ENCODE measurements at regions not wholly inside any gene's neighbourhood (a gene's known extent, or its start where the extent isn't known, plus 50 kb on each side); places are given as distances from the start of the nearest gene placed in this dataset.

- DNase-seq (ENCODE audit: insufficient read length, low spot score), result no peak
- TF ChIP-seq POU2F2 (IDR thresholded peaks at IDR 0.05; ENCODE audit: low read depth, low read length), result no peak
- no peak for TF ChIP-seq SPI1 (IDR thresholded peaks at IDR 0.05; ENCODE audit: low read depth, low read length)
- TF ChIP-seq POLR2A (IDR thresholded peaks at IDR 0.05; ENCODE audit: low read depth, low read length), result no peak
- no peak for TF ChIP-seq POLR2AphosphoS5 (IDR thresholded peaks at IDR 0.05; ENCODE audit: low read depth, low read length)
- no peak for TF ChIP-seq PAX5 (IDR thresholded peaks at IDR 0.05; ENCODE audit: insufficient read depth, low read length, severe bottlenecking)
- TF ChIP-seq TAF1 (IDR thresholded peaks at IDR 0.05; ENCODE audit: low read depth, low read length), result no peak
- no peak for FAIRE-seq
Observed at GRCh38 chr3:34235096-34235495, 436.7 kb downstream of the PDCD6IP start.

DNA sequence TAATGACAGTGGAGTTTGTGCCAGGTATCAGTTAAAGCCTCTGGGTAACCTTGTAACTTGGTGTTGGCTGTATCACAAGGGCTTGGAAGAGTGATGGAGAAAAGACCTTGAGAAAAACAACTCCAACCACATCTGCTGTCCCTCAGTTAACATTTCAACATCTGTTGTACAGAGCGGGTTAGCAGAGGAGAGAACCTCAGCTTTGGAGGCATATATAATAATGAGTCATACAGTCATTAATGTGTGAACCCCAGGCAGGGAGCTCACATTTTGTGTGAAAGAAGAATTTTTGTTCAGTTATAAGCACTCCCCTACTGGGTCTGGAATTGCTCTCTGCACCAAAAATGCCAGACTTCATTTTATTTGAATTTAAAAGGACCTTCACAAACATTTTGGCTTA is 439.5 kb downstream of the PDCD6IP start:
- FAIRE-seq, result no peak
- TF ChIP-seq SPI1 (IDR thresholded peaks at IDR 0.05; ENCODE audit: low read depth, low read length) (no peak), POLR2AphosphoS5 (IDR thresholded peaks at IDR 0.05; ENCODE audit: low read depth, low read length) (no peak), POU2F2 (IDR thresholded peaks at IDR 0.05; ENCODE audit: low read depth, low read length) (no peak), TAF1 (IDR thresholded peaks at IDR 0.05; ENCODE audit: low read depth, low read length) (no peak), PAX5 (IDR thresholded peaks at IDR 0.05; ENCODE audit: insufficient read depth, low read length, severe bottlenecking) (no peak), POLR2A (IDR thresholded peaks at IDR 0.05; ENCODE audit: low read depth, low read length) (no peak)
- no peak for DNase-seq (ENCODE audit: insufficient read length, low spot score)

DNA sequence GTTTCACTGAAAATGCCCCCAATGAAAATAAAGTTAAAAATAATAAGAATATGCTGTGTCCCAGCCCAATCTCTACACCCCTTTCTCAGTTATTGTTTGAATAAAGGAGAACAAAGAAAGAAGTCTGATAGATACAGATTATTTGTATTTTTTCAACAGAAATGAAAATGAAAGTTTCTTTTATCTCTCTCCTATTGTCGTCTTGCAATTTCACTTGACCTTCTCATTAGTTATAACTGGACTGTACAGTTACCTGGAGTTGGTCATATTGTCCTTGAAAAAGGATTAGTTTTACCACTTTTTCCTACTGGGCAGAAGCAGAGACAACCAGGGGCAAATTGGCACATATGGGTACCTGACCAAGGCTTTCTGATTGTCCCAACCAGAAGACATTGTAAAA is 440.0 kb downstream of the PDCD6IP start:
- no peak for DNase-seq (ENCODE audit: insufficient read length, low spot score)
- FAIRE-seq, result no peak

DNA sequence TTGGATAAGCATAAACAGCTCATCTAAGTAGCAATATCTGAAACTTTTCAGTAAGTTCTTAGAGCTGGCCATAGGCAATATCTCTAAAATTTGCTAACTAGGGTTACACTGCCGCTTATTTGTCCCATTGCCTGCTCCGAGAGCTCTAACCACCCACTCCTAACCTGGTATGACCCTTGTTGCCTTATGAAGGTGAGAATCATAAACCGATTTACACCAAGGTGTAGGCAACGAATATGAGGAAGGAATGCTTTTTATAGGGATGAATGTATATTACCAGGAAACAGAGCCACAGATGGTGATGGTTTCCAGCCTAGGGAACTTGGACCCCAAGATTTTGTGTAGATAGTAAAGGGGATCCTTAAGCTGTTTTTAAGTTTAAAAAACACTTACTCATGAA is 440.9 kb downstream of the PDCD6IP start:
- DNase-seq (ENCODE audit: insufficient read length, low spot score) (no peak), FAIRE-seq (no peak)
- TF ChIP-seq PAX5 (IDR thresholded peaks at IDR 0.05; ENCODE audit: insufficient read depth, low read length, severe bottlenecking) (no peak), POLR2A (IDR thresholded peaks at IDR 0.05; ENCODE audit: low read depth, low read length) (no peak), POLR2AphosphoS5 (IDR thresholded peaks at IDR 0.05; ENCODE audit: low read depth, low read length) (no peak), TAF1 (IDR thresholded peaks at IDR 0.05; ENCODE audit: low read depth, low read length) (no peak), POU2F2 (IDR thresholded peaks at IDR 0.05; ENCODE audit: low read depth, low read length) (no peak), SPI1 (IDR thresholded peaks at IDR 0.05; ENCODE audit: low read depth, low read length) (no peak)

More for the DNA sequence above, 440.0 kb downstream of the PDCD6IP start:
- TF ChIP-seq POLR2AphosphoS5 (IDR thresholded peaks at IDR 0.05; ENCODE audit: low read depth, low read length), result no peak
- TF ChIP-seq SPI1 (IDR thresholded peaks at IDR 0.05; ENCODE audit: low read depth, low read length), result no peak
- TF ChIP-seq PAX5 (IDR thresholded peaks at IDR 0.05; ENCODE audit: insufficient read depth, low read length, severe bottlenecking), result no peak
- TF ChIP-seq POU2F2 (IDR thresholded peaks at IDR 0.05; ENCODE audit: low read depth, low read length), result no peak

DNA sequence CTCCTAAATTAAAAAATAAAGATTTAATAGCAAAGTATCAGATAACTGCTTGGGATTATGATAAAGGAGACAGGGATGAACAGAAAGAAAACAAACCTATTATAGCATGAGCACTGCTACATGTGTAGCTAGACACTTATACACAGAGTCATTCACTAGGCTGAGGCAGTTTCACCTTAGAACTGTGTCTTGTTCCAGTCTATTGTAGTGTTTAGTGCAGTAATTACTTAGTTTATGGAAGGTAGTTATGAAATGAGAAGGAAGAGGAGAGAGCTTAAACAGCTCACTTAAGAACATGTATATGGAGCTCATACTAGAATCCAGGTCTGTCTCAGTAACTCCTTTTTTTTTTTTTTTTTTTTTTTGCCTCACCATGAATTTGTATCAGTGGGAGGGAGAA is 441.4 kb downstream of the PDCD6IP start:
- FAIRE-seq (no peak), DNase-seq (ENCODE audit: insufficient read length, low spot score) (no peak)
- TF ChIP-seq POU2F2 (IDR thresholded peaks at IDR 0.05; ENCODE audit: low read depth, low read length), result no peak
- no peak for TF ChIP-seq TAF1 (IDR thresholded peaks at IDR 0.05; ENCODE audit: low read depth, low read length)
- TF ChIP-seq POLR2A (IDR thresholded peaks at IDR 0.05; ENCODE audit: low read depth, low read length), result no peak
- TF ChIP-seq POLR2AphosphoS5 (IDR thresholded peaks at IDR 0.05; ENCODE audit: low read depth, low read length), result no peak
- TF ChIP-seq SPI1 (IDR thresholded peaks at IDR 0.05; ENCODE audit: low read depth, low read length), result no peak
- no peak for TF ChIP-seq PAX5 (IDR thresholded peaks at IDR 0.05; ENCODE audit: insufficient read depth, low read length, severe bottlenecking)

DNA sequence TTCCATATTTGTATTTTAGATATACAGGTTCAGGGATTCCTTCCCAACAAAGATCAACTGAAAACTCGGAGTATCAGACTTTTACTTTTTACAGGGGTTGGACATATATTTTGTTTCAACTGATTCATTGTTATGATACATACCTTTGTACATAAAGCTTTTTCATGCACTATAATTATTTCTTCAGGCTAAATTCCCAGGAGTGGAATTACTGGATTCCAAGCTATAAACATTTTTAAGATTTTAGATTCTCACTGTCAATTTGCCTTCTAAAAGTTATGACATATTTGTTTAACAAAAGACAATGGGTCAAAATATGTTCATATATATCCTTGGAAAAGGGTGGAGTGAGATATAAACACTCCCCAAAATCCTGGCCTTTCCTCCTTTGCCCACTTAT is 449.0 kb downstream of the PDCD6IP start:
- FAIRE-seq (no peak), DNase-seq (ENCODE audit: insufficient read length, low spot score) (no peak)
- no peak for TF ChIP-seq TAF1 (IDR thresholded peaks at IDR 0.05; ENCODE audit: low read depth, low read length)
- no peak for TF ChIP-seq PAX5 (IDR thresholded peaks at IDR 0.05; ENCODE audit: insufficient read depth, low read length, severe bottlenecking)
- TF ChIP-seq POLR2AphosphoS5 (IDR thresholded peaks at IDR 0.05; ENCODE audit: low read depth, low read length), result no peak
- no peak for TF ChIP-seq POU2F2 (IDR thresholded peaks at IDR 0.05; ENCODE audit: low read depth, low read length)
- TF ChIP-seq POLR2A (IDR thresholded peaks at IDR 0.05; ENCODE audit: low read depth, low read length), result no peak
- TF ChIP-seq SPI1 (IDR thresholded peaks at IDR 0.05; ENCODE audit: low read depth, low read length), result no peak

GRCh38 chr3:34248352-34248751 is 449.9 kb downstream of the PDCD6IP start:
- no peak for DNase-seq (ENCODE audit: insufficient read length, low spot score)
- no peak for TF ChIP-seq POU2F2 (IDR thresholded peaks at IDR 0.05; ENCODE audit: low read depth, low read length)
- no peak for TF ChIP-seq POLR2AphosphoS5 (IDR thresholded peaks at IDR 0.05; ENCODE audit: low read depth, low read length)
- no peak for TF ChIP-seq TAF1 (IDR thresholded peaks at IDR 0.05; ENCODE audit: low read depth, low read length)
- no peak for TF ChIP-seq POLR2A (IDR thresholded peaks at IDR 0.05; ENCODE audit: low read depth, low read length)
- TF ChIP-seq PAX5 (IDR thresholded peaks at IDR 0.05; ENCODE audit: insufficient read depth, low read length, severe bottlenecking), result no peak
- no peak for TF ChIP-seq SPI1 (IDR thresholded peaks at IDR 0.05; ENCODE audit: low read depth, low read length)
- peak; percentile 64 for FAIRE-seq

DNA sequence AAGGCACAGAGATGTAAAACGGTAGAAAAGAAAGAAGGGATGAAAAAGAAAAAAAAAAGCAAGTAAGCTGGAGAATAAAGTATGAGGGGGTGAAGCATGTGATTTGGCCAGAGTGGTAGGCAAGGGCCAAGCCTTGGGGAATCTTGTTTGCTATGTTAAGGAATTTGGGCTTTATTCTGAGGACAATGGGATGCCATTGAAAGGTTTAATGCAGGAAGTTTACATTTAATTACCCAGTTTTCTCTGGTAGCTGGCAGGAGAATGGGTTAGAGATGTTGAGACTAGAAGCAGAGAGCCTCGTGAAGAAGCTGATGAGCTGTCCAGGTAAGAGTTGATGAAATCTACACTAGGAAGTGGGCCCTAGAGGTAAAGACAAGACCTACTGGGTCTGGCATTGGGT is 455.9 kb downstream of the PDCD6IP start:
- TF ChIP-seq SPI1 (IDR thresholded peaks at IDR 0.05; ENCODE audit: low read depth, low read length) (no peak), TAF1 (IDR thresholded peaks at IDR 0.05; ENCODE audit: low read depth, low read length) (no peak), POLR2A (IDR thresholded peaks at IDR 0.05; ENCODE audit: low read depth, low read length) (no peak), POLR2AphosphoS5 (IDR thresholded peaks at IDR 0.05; ENCODE audit: low read depth, low read length) (no peak), POU2F2 (IDR thresholded peaks at IDR 0.05; ENCODE audit: low read depth, low read length) (no peak)
- no peak for FAIRE-seq
- DNase-seq (ENCODE audit: insufficient read length, low spot score), result no peak

GRCh38 chr3:34256021-34256420 is 457.6 kb downstream of the PDCD6IP start:
- TF ChIP-seq POLR2A (IDR thresholded peaks at IDR 0.05; ENCODE audit: low read depth, low read length) (no peak), POU2F2 (IDR thresholded peaks at IDR 0.05; ENCODE audit: low read depth, low read length) (no peak), TAF1 (IDR thresholded peaks at IDR 0.05; ENCODE audit: low read depth, low read length) (no peak)
- no peak for DNase-seq (ENCODE audit: insufficient read length, low spot score)
- FAIRE-seq, result no peak

GRCh38 chr3:34256791-34257190 is 458.4 kb downstream of the PDCD6IP start:
- TF ChIP-seq TAF1 (IDR thresholded peaks at IDR 0.05; ENCODE audit: low read depth, low read length) (no peak), POU2F2 (IDR thresholded peaks at IDR 0.05; ENCODE audit: low read depth, low read length) (no peak), SPI1 (IDR thresholded peaks at IDR 0.05; ENCODE audit: low read depth, low read length) (no peak), POLR2A (IDR thresholded peaks at IDR 0.05; ENCODE audit: low read depth, low read length) (no peak), POLR2AphosphoS5 (IDR thresholded peaks at IDR 0.05; ENCODE audit: low read depth, low read length) (no peak), PAX5 (IDR thresholded peaks at IDR 0.05; ENCODE audit: insufficient read depth, low read length, severe bottlenecking) (no peak)
- DNase-seq (ENCODE audit: insufficient read length, low spot score) (no peak), FAIRE-seq (no peak)
